Neutrophil (primary cell): ENCODE measurements at regions not wholly inside any gene's neighbourhood (a gene's known extent, or its start where the extent isn't known, plus 50 kb on each side); places are given as distances from the start of the nearest gene placed in this dataset.
"Not testable (repeated sequence)": the region's sequence is repeated elsewhere in the genome, so short reads cannot be mapped to it uniquely, and the experiment has no call there.

Source experiments
- H3K27ac ChIP-seq: fragments of 200-600 bp; sonication (generic); 2 replicates; pipeline ENCODE4 v1.5.1; 2016; ENCODE audit warnings: mild to moderate bottlenecking, moderate library complexity
- H3K27me3 ChIP-seq: fragments of 200-600 bp; sonication (generic); 2 replicates; pipeline ENCODE4 v1.6.0; 2016; ENCODE audit warnings: mild to moderate bottlenecking
- H3K36me3 ChIP-seq: fragments of 200-600 bp; sonication (generic); 2 replicates; pipeline ENCODE4 v1.5.1; 2017
- H3K4me1 ChIP-seq, 2 experiments: fragments of 200-600 bp in 1 of 2; sonication (generic) in 1 of 2; 1 replicate in 1 of 2; 2 replicates in 1 of 2; pipeline versions ENCODE4 v1.5.1 to v1.6.1; 2013 to 2016; ENCODE audit warnings: low read depth in 1 of 2, low read length in 1 of 2, mild to moderate bottlenecking in 1 of 2, moderate library complexity in 1 of 2; ENCODE audit not compliant: control insufficient read depth in 1 of 2, insufficient read depth in 1 of 2
- H3K4me3 ChIP-seq, 2 experiments: fragments of 200-600 bp in 1 of 2; sonication (generic) in 1 of 2; 1 replicate in 1 of 2; 2 replicates in 1 of 2; pipeline ENCODE4 v1.5.1; 2013 to 2016; ENCODE audit warnings: low read depth in 1 of 2, low read length in 1 of 2, mild to moderate bottlenecking in 1 of 2, moderate library complexity in 1 of 2
- H3K9me3 ChIP-seq: fragments of 200-600 bp; sonication (generic); 2 replicates; pipeline ENCODE4 v1.5.1; 2016
- TF ChIP-seq, protein P1 (sequence below): fragments of 200-600 bp; sonication (generic); IDR thresholded peaks from 2 replicates; pipeline ENCODE4 v1.5.1; 2016; ENCODE audit warnings: antibody characterized with exemption

DNA sequence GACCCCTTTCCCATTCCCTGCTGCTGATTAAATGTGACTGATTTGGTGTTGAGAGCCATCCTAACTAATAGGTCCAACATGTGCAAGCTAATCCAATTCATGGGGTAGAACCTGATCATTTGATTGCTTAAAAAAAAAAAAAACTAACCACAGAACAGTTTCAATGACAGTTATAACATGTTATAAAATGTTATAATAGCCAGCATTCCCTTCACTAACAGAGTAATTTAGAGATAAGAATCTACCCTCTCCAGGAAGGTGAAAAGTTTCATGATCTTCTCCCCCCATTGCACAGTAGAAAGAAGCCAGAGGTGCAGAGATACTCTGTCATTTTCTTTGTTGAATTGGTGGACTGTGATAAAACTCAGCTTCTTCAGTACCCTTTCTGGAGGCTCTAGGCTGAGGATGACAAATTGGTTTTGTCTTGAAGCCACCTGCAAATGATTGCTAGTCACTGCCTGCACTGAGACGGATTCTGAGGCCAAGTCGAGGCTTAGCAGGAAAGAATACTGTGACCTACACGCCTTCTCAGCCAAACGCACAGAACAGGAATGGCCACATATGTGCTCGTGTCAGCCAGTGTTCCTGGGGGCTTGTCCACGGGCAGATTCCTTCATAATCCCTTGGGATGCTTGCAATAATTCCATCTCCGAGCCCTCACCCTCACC, 215.7 kb upstream of the IRF2BP2 start:
- Histone ChIP-seq H3K36me3 (no peaks in the 10 kb centered on the region), H3K27me3 (no peaks in the 10 kb centered on the region), H3K4me1 (peaks cover 4 to 11% of the 10 kb centered on the region in 2 experiments), H3K9me3 (no peaks in the 10 kb centered on the region), H3K4me3 (no peak overlapping the region), H3K27ac (no peak overlapping the region)
- TF ChIP-seq, protein P1, sequence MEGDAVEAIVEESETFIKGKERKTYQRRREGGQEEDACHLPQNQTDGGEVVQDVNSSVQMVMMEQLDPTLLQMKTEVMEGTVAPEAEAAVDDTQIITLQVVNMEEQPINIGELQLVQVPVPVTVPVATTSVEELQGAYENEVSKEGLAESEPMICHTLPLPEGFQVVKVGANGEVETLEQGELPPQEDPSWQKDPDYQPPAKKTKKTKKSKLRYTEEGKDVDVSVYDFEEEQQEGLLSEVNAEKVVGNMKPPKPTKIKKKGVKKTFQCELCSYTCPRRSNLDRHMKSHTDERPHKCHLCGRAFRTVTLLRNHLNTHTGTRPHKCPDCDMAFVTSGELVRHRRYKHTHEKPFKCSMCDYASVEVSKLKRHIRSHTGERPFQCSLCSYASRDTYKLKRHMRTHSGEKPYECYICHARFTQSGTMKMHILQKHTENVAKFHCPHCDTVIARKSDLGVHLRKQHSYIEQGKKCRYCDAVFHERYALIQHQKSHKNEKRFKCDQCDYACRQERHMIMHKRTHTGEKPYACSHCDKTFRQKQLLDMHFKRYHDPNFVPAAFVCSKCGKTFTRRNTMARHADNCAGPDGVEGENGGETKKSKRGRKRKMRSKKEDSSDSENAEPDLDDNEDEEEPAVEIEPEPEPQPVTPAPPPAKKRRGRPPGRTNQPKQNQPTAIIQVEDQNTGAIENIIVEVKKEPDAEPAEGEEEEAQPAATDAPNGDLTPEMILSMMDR = no peak

GRCh38 chr1:234824836-234825235, 214.9 kb upstream of the IRF2BP2 start:
- not testable (repeated sequence) for H3K36me3 ChIP-seq, H3K9me3 ChIP-seq, H3K27me3 ChIP-seq, H3K4me3 ChIP-seq, H3K27ac ChIP-seq
- H3K4me1 ChIP-seq = peaks cover 4 to 11% of the 10 kb centered on the region in 2 experiments

DNA sequence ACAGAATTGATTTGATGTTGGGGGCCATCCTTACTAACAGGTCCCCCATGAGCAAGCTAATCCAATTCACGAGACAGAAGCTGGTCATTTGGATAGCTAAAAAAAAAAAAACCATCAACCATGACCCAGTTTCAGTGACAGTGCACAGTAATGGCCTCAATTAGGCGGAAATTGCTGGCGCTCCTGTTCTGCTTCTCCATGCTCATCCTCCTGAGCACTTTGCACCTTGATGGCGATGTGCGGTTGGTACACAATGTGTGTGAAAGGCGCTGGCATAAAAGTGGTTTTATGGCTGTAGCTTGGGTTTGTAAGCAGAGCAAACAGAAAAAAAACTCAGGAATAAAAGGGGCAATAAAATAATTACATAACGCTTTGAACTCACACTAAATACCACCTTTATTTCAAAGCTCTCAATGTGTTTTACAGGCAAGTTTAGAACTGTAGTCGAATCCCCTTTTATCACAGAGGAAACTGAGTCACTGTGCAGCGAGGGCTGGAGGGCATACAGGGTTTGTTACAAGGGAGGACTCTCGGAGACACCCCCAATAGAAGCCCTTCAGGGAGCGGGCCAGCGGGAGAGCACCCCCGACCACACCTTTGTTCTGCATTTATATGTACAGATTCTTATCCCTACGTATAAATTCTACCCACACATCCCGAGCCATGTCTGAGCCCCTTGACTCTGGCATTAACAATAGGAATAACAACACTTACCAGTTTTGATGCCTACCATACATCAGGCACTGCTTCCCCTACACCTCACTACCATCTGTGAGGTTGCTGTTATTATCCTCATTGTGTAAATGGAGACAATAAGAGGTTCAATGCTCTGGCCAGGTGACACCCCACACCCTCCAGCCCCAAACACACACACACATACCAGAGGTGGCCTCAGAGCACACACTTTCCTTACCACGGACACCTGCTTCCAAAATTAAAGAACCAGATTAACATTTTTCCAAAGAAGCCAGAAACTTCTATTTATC, 213.5 kb upstream of the IRF2BP2 start:
- no peaks in the 10 kb centered on the region for H3K9me3 ChIP-seq
- H3K27me3 ChIP-seq = no peaks in the 10 kb centered on the region
- TF ChIP-seq, protein P1 = no peak
- H3K4me3 ChIP-seq = no peak overlapping the region
- H3K36me3 ChIP-seq = no peaks in the 10 kb centered on the region
- H3K4me1 ChIP-seq = peaks cover 4 to 11% of the 10 kb centered on the region in 2 experiments
- no peak overlapping the region for H3K27ac ChIP-seq

- no peaks in the 10 kb centered on the region for H3K27me3 ChIP-seq
- H3K36me3 ChIP-seq = no peaks in the 10 kb centered on the region
- H3K4me1 ChIP-seq = peaks cover under 1 to 3% of the 10 kb centered on the region in 2 experiments
- H3K27ac ChIP-seq = no peak overlapping the region
- TF ChIP-seq, protein P1 = no peak
- no peaks in the 10 kb centered on the region for H3K9me3 ChIP-seq
- no peak overlapping the region for H3K4me3 ChIP-seq
Observed at GRCh38 chr1:234821840-234822239, 211.9 kb upstream of the IRF2BP2 start.

- H3K4me1 ChIP-seq = peaks cover 0 to 2% of the 10 kb centered on the region in 2 experiments
- no peaks in the 10 kb centered on the region for H3K27me3 ChIP-seq
- no peaks in the 10 kb centered on the region for H3K36me3 ChIP-seq
- no peaks in the 10 kb centered on the region for H3K9me3 ChIP-seq
- no peak overlapping the region for H3K4me3 ChIP-seq
- no peak overlapping the region for H3K27ac ChIP-seq
- TF ChIP-seq, protein P1 = no peak
Observed at GRCh38 chr1:234820597-234820996, 210.6 kb upstream of the IRF2BP2 start.

- H3K36me3 ChIP-seq, H3K27ac ChIP-seq, H3K4me1 ChIP-seq, H3K27me3 ChIP-seq, H3K9me3 ChIP-seq, H3K4me3 ChIP-seq: not testable (repeated sequence)
Observed at GRCh38 chr1:234819845-234820244, 209.9 kb upstream of the IRF2BP2 start.

GRCh38 chr1:234818040-234818387, 208.0 kb upstream of the IRF2BP2 start:
- not testable (repeated sequence) for H3K4me3 ChIP-seq, H3K9me3 ChIP-seq, H3K27ac ChIP-seq, H3K27me3 ChIP-seq, H3K36me3 ChIP-seq, H3K4me1 ChIP-seq

- H3K4me1 ChIP-seq, H3K4me3 ChIP-seq, H3K36me3 ChIP-seq, H3K27ac ChIP-seq, H3K9me3 ChIP-seq, H3K27me3 ChIP-seq: not testable (repeated sequence)
Observed at GRCh38 chr1:234817313-234818039, 207.5 kb upstream of the IRF2BP2 start.

DNA sequence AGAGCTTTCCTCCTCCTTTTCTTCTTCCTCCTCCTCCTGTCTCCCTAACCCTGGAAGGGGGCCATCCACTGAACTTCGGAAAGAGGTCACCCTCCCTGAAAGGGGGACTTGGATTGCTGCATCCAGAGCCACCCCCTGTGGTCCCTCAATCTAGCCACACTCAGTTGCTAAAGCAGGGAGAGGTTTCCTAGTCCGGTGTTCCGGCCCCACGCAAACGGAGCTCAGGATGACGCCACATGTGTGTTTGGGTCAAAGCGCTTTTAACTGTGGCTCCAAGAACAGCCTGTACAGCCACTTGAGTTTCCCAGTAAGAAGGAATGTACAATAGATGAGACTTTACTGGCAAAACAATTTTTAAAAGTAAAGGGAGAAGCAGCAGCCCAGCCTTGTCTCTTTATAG, 206.9 kb upstream of the IRF2BP2 start:
- not testable (repeated sequence) for H3K9me3 ChIP-seq, H3K36me3 ChIP-seq, H3K4me1 ChIP-seq, H3K27ac ChIP-seq, H3K4me3 ChIP-seq, H3K27me3 ChIP-seq
